ENCODE measurements at regions not wholly inside any gene's neighbourhood (a gene's known extent, or its start where the extent isn't known, plus 50 kb on each side); places are given as distances from the start of the nearest gene placed in this dataset.
"Not testable (repeated sequence)": the region's sequence is repeated elsewhere in the genome, so short reads cannot be mapped to it uniquely, and the experiment has no call there.

- intact Hi-C loops (cut with micrococcal nuclease), result no loop called here
Measured at GRCh38 chr9:80498001-80498555, 926.3 kb downstream of the TLE4 start.

DNA sequence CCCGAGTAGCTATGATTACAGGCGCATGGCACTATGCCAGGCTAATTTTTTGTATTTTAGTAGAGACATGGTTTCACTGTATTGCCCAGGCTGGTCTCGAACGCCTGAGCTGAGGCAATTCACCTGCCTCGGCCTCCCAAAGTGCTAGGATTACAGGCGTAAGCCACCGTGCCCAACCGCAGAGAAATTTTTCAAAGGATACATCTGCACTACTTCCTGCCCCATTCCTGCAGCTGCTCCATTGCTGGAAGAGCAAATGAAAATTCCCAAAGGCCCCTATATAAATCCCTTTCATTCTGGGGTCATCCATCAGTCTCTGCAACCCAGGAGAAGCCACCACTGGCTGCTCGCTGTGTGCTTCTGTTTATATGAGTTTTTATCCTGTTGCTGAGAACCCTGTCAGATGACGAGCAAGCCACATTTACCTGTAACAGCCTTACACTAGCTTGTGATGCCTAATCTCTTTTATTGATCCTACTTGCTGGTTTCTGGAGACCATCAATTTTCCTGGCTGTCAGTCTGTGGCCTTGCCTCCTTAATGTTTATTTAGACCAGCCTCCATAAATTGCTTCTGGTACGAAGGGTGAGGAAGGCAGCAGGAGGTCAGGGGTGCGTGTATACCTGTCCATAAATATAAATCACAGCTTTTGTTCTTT, 925.3 kb downstream of the TLE4 start:
- intact Hi-C loops (cut with micrococcal nuclease), result no loop called here

DNA sequence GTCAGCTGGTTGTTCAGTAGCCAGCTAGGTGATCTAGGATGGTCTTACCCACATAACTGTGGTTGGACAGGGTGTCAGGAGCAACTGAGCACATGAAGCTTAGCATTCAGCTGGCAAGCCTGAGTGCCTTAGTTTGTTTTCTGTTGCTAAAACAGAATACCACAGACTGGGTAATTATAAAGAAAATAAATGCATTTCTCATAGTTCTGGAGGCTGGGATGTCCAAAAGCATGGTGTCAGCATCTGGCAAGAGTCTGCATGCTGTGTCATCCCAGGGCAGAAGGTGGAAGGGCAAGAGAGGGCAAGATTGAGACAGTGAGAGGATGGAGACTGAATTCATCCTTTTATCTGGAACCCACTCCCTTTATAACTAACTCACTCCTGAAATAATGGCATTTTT, 921.5 kb downstream of the TLE4 start:
- intact Hi-C loops (cut with micrococcal nuclease), result no loop called here

- intact Hi-C loops (cut with micrococcal nuclease), result no loop called here
Measured at GRCh38 chr9:80492221-80492620, 920.5 kb downstream of the TLE4 start.

DNA sequence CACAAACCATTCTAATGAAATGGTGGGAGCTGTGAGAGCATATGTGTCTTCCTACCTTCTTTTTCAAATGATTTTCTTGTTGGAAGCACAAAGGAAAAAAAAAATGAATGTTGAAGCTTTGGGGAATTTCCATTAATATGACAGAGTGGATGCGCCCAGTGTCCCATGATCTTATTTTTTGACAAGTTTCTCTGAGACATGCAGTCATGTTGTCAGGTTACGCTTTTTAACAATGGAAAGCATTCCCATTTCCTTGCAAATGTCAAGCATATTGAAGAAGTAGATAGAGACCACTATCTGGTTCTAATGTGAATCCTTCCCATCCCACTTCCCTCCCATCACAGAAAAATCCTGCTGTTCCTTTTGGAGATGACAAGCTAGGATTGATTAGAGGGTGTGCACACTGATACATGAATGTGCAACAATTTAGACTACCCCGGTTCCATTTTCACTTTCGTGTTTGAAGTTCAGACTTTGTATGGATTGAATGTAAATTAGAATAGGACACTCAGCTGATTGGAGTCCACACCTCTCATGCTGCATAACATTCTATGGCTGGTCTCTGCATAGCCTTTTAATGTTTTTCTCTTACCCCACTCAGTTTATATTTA, 919.4 kb downstream of the TLE4 start:
- intact Hi-C loops (cut with micrococcal nuclease), result no loop called here

GRCh38 chr9:80489329-80489728, 917.6 kb downstream of the TLE4 start:
- intact Hi-C loops (cut with micrococcal nuclease), result no loop called here

- intact Hi-C loops (cut with micrococcal nuclease), result no loop called here
Measured at GRCh38 chr9:80485420-80486250, 913.9 kb downstream of the TLE4 start.

DNA sequence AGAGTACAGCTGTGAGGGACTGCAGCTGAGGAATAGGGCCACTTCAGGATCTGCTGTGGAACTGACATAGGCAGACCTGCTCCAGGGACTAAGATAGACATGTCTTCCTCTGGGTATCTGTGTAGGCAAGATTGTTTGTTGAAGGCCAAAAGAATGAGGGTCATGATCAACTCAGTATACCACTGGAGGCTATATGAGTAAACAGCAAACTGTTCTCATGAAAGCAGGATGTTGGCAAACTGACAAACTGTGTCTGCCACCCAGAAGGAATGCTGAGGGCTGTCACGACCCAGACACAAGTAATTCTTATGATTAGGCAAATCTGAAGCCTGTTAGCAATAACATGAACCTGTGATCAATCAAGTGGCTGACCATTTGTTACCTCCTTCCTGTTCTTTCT, 910.5 kb downstream of the TLE4 start:
- intact Hi-C loops (cut with micrococcal nuclease), result not testable (repeated sequence)

DNA sequence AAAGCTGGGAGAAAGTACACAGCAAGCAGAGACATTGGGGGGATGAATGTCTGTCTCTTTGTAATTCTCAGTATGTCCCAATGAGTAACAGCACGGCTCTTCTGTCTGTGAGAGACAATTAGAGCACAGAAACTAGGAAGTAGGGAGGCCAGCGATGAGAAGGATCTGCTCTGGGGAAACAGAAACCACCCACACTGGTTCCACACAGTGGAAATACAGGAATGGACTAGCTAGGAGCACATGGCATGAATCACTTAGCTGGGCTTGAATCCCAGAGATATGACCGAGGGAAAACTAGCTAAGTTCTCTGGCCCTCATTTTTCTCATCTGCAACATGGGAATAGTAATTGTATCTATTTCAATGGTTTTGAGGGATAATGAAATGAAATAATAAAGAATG, 895.9 kb downstream of the TLE4 start:
- intact Hi-C loops (cut with micrococcal nuclease), result no loop called here

DNA sequence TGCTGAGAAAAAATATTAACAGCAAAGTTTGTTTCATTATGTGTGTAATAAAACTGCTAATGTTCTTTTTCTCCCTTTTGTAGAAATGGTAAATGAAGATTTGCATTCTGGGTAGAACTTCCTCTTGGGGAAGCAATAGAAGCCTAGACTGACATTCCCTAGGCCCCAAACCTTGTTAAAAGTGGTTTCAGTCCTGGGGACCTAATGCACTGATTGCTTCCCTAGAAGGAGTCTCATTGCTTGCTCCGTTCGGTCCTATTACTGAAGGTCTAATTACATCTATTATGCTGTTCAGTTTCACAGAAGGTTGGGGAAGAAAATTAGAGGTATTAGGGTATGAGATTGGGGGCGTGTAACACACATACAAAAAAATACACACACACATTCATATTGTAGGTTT, 893.8 kb downstream of the TLE4 start:
- intact Hi-C loops (cut with micrococcal nuclease), result no loop called here

DNA sequence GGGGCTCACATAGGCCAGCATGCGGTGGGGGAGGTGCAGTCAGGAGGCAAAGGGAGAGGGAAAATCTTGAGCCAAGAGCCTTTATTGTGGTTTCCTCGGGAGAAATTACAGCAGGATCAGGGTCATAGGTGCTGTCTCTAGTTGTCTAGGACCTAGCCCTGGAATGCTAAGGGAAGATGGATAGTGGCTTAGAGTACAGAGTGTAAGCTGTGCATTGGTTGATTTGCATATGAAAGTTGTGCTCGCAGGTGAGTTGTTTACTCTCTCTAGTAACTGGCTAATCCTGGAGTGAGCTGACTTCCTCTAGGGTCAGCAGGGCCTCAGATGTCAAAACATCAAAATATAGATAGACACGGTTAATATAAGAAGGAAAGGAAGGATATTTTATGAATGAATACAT, 877.7 kb downstream of the TLE4 start:
- intact Hi-C loops (cut with micrococcal nuclease), result no loop called here

DNA sequence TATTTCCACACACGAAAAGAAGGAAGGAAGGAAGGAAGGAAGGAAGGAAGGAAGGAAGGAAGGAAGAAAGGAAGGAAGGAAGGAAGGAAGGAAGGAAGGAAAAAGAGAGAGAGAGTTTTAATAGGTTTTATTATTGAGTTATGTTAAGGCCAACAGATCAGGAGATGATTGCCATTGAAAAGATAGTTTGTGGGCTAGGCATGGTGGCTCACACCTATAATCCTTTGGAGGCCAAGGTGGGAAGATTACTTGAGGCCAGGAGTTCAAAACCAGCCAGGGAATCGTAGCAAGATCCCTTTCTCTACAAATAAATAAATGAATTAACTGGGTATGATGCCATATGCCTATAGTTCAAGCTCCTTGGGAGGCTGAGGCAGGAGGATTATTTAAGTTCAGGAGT, 877.2 kb downstream of the TLE4 start:
- intact Hi-C loops (cut with micrococcal nuclease), result no loop called here

DNA sequence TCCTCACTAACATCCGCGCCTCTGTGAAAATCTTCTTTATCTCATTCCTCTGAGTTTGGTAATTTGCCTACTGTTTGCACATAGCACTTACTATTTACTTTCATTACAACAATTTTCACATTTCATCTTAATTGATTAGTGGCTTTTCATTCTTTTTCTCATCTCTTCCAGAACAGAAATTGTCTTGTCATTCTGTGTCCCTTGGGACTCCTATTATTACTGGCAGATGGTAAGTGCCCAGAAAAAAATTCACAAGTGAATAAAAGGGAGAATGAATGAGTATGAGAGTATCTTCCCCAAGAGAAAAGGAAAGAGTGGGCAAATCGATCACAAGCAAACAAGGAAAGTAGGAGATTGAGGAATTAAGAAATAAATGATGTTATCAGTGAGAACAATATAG, 876.1 kb downstream of the TLE4 start:
- intact Hi-C loops (cut with micrococcal nuclease), result no loop called here

DNA sequence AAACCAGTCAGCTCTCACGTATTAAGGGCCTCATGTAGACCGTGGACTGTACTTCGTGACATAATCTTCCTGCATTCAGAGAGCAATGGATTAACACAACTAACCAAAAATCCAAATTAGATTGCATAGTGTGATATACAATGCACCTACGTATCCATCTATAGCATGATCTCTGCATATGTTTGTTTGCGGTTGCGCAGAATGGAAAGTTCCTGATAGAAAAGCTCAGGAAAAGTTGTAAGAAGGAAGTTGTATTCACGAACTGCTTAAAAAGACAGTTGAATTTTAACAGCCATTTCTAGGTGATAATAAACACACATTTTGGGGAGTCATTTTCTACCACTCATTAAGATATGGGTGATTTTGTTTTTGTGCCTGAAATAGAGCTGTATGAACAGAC, 869.0 kb downstream of the TLE4 start:
- intact Hi-C loops (cut with micrococcal nuclease), result no loop called here

DNA sequence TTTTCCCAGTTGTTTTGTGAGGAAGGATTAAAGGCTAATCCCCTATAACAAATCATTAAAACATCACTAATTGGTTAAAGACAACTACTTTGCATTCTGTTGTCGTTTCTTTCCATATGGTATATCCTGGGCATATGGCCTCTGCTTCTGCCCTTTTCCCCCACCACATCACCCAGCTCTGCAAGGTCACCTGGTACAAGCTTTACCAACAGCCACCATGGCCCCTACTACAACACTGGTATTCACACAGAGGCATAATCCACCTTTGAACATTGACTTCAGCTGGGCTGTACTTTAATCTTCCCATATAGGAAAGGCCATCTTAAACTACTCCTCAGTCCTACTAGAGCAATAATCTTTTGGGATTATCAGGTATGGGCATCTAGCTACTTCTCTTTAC, 866.1 kb downstream of the TLE4 start:
- intact Hi-C loops (cut with micrococcal nuclease), result no loop called here

GRCh38 chr9:80437091-80437640, 865.4 kb downstream of the TLE4 start:
- intact Hi-C loops (cut with micrococcal nuclease), result no loop called here

- intact Hi-C loops (cut with micrococcal nuclease), result no loop called here
Measured at GRCh38 chr9:80435591-80435990, 863.8 kb downstream of the TLE4 start.

GRCh38 chr9:80426992-80427391, 855.2 kb downstream of the TLE4 start:
- intact Hi-C loops (cut with micrococcal nuclease), result no loop called here

- intact Hi-C loops (cut with micrococcal nuclease), result no loop called here
Measured at GRCh38 chr9:80417211-80417773, 845.5 kb downstream of the TLE4 start.

- intact Hi-C loops (cut with micrococcal nuclease), result no loop called here
Measured at GRCh38 chr9:80410106-80410505, 838.3 kb downstream of the TLE4 start.

GRCh38 chr9:80407220-80407619, 835.5 kb downstream of the TLE4 start:
- intact Hi-C loops (cut with micrococcal nuclease), result no loop called here

GRCh38 chr9:80401243-80401642, 829.5 kb downstream of the TLE4 start:
- intact Hi-C loops (cut with micrococcal nuclease), result no loop called here
